8988T (cell line): ENCODE measurements at regions not wholly inside any gene's neighbourhood (a gene's known extent, or its start where the extent isn't known, plus 50 kb on each side); places are given as distances from the start of the nearest gene placed in this dataset.

ENCODE experiments used
- DNase-seq: peaks from one replicate; pipeline ENCODE4 v3.0.0; 2011

- no peak for DNase-seq
Measured at GRCh38 chr13:105334211-105334610, 1201.3 kb downstream of the EFNB2 start.

GRCh38 chr13:105333416-105333815 is 1202.0 kb downstream of the EFNB2 start:
- no peak for DNase-seq

- no peak for DNase-seq
Measured at GRCh38 chr13:105329359-105329758, 1206.1 kb downstream of the EFNB2 start.

- DNase-seq: no peak
Measured at GRCh38 chr13:105328212-105328611, 1207.2 kb downstream of the EFNB2 start.

GRCh38 chr13:105327581-105328126 is 1207.8 kb downstream of the EFNB2 start:
- DNase-seq: no peak

GRCh38 chr13:105319875-105320274 is 1215.6 kb downstream of the EFNB2 start:
- no peak for DNase-seq

GRCh38 chr13:105316731-105317130 is 1218.7 kb downstream of the EFNB2 start:
- DNase-seq: no peak

GRCh38 chr13:105312906-105313305 is 1222.6 kb downstream of the EFNB2 start:
- DNase-seq: no peak

GRCh38 chr13:105311094-105311493 is 1224.4 kb downstream of the EFNB2 start:
- no peak for DNase-seq

GRCh38 chr13:105307776-105308175 is 1227.7 kb downstream of the EFNB2 start:
- DNase-seq: no peak

- DNase-seq: no peak
Measured at GRCh38 chr13:105297839-105298238, 1237.6 kb downstream of the EFNB2 start.

- no peak for DNase-seq
Measured at GRCh38 chr13:105291987-105292386, 1243.5 kb downstream of the EFNB2 start.

- no peak for DNase-seq
Measured at GRCh38 chr13:105290596-105290995, 1244.9 kb downstream of the EFNB2 start.

GRCh38 chr13:105285526-105285925 is 1249.9 kb downstream of the EFNB2 start:
- no peak for DNase-seq

- DNase-seq: no peak
Measured at GRCh38 chr13:105282406-105283285, 1252.8 kb downstream of the EFNB2 start.

GRCh38 chr13:105278943-105279381 is 1256.5 kb downstream of the EFNB2 start:
- DNase-seq: no peak

GRCh38 chr13:105276571-105276970 is 1258.9 kb downstream of the EFNB2 start:
- DNase-seq: no peak

GRCh38 chr13:105273665-105274222 is 1261.7 kb downstream of the EFNB2 start:
- DNase-seq: no peak

- no peak for DNase-seq
Measured at GRCh38 chr13:105272660-105273631, 1262.5 kb downstream of the EFNB2 start.

GRCh38 chr13:105266615-105267014 is 1268.8 kb downstream of the EFNB2 start:
- no peak for DNase-seq

- no peak for DNase-seq
Measured at GRCh38 chr13:105262579-105262978, 1272.9 kb downstream of the EFNB2 start.

- no peak for DNase-seq
Measured at GRCh38 chr13:105259426-105259825, 1276.0 kb downstream of the EFNB2 start.

- no peak for DNase-seq
Measured at GRCh38 chr13:105255472-105255871, 1280.0 kb downstream of the EFNB2 start.
